ENCODE measurements at regions not wholly inside any gene's neighbourhood (a gene's known extent, or its start where the extent isn't known, plus 50 kb on each side); places are given as distances from the start of the nearest gene placed in this dataset.

DNA sequence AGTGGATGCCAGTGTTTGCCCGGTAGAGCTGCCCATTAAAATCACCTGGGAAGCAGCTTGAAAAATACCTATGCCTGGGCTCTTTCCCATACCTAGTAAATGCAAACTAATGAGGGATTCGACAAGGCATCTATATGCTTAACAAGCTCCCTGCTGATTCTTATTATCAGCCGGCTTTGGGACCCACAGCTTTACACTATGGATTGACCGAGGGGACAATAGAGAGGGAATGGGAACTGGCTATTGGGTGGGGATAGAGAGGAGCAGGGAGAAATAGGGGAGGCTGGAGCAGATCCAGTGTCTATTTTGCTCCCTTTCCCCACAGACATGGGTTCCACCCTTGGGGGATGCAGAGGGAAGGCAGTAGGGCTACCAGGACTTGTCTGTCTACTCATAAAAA lies 103.1 kb upstream of the TEX13D start:
- Histone ChIP-seq H3K36me3 (ENCODE audit: low read depth) (no peaks in the 10 kb centered on the region), H3K4me3 (no peak overlapping the region), H3K79me2 (ENCODE audit: low read depth) (no peaks in the 10 kb centered on the region), H4K20me1 (ENCODE audit: insufficient read depth) (no peaks in the 10 kb centered on the region), H3F3A (ENCODE audit: insufficient read depth, low read depth) (no peaks in the 10 kb centered on the region), H2AFZ (no peak overlapping the region), H3K27me3 (ENCODE audit: insufficient read depth, low read depth) (no peaks in the 10 kb centered on the region), H3K4me1 (replicated peaks; ENCODE audit: insufficient read depth) (no peaks in the 10 kb centered on the region), H3K9me3 (ENCODE audit: insufficient read depth, low read depth) (no peaks in the 10 kb centered on the region), H3K4me2 (no peak overlapping the region), H3K9me2 (ENCODE audit: insufficient read depth) (no peaks in the 10 kb centered on the region), H3K27ac (no peak overlapping the region)
- DNase-seq = no peak
- TF ChIP-seq, protein P1, sequence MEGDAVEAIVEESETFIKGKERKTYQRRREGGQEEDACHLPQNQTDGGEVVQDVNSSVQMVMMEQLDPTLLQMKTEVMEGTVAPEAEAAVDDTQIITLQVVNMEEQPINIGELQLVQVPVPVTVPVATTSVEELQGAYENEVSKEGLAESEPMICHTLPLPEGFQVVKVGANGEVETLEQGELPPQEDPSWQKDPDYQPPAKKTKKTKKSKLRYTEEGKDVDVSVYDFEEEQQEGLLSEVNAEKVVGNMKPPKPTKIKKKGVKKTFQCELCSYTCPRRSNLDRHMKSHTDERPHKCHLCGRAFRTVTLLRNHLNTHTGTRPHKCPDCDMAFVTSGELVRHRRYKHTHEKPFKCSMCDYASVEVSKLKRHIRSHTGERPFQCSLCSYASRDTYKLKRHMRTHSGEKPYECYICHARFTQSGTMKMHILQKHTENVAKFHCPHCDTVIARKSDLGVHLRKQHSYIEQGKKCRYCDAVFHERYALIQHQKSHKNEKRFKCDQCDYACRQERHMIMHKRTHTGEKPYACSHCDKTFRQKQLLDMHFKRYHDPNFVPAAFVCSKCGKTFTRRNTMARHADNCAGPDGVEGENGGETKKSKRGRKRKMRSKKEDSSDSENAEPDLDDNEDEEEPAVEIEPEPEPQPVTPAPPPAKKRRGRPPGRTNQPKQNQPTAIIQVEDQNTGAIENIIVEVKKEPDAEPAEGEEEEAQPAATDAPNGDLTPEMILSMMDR (conservative IDR thresholded peaks at IDR 0.05) = no peak
- TF ChIP-seq EZH2 (IDR thresholded peaks at IDR 0.05; ENCODE audit: low read depth) = no peak
- intact Hi-C loops (cut with micrococcal nuclease; ENCODE audit: unreplicated experiment) = no loop called here
- ChIA-PET CTCF (no interaction called here), POLR2A (ENCODE audit: unreplicated experiment) (no interaction called here)
- BruUV-seq (replicated peaks) = no TSS peak

DNA sequence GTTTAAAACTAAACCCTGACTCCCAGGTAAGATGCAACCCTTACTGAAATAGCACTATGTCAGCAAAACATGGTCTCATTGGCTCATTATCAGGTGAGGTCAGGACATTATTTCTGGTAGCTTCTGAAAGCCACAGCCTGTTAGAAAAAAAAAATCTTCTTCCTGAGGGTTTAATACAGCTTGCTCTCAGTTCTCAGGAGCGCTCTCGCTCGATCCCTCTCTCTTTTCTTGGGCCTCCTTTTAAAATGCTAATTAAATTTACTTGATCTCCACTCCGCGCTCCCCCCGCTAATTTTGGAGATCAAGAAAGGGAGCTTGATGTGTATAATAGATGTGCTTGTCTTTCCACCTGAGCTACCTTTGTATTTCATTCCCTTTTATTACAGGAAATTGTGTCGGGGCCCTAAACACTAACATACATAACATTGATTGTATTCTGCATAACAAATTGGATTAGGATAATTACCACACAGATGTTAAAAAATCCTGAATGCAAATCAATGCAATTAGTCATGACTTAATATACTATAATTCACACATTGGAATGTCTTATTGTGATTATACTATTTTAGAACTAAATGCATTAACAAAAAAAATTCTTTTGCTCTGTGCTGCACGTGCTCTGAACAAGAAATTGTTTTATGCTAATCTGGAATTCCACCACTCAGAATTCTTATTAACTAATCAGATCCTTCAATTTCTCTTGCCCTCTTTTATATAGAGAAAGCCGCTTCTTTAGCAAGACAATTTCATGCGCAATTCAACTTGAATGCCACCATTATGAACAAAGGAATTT lies 101.6 kb upstream of the TEX13D start:
- Histone ChIP-seq H3K9me2 (ENCODE audit: insufficient read depth) (no peaks in the 10 kb centered on the region), H3K4me2 (no peak overlapping the region), H4K20me1 (ENCODE audit: insufficient read depth) (no peaks in the 10 kb centered on the region), H3K4me3 (no peak overlapping the region), H3K36me3 (ENCODE audit: low read depth) (no peaks in the 10 kb centered on the region), H3K9me3 (ENCODE audit: insufficient read depth, low read depth) (no peaks in the 10 kb centered on the region), H3K79me2 (ENCODE audit: low read depth) (no peaks in the 10 kb centered on the region), H3F3A (ENCODE audit: insufficient read depth, low read depth) (no peaks in the 10 kb centered on the region), H2AFZ (no peak overlapping the region), H3K27ac (no peak overlapping the region), H3K4me1 (replicated peaks; ENCODE audit: insufficient read depth) (no peaks in the 10 kb centered on the region), H3K27me3 (ENCODE audit: insufficient read depth, low read depth) (no peaks in the 10 kb centered on the region)
- no TSS peak for BruUV-seq (replicated peaks)
- CTCF ChIA-PET = no interaction called here
- no peak for DNase-seq
- POLR2A ChIA-PET (ENCODE audit: unreplicated experiment) = no interaction called here
- TF ChIP-seq EZH2 (IDR thresholded peaks at IDR 0.05; ENCODE audit: low read depth) = no peak
- TF ChIP-seq, protein P1 (conservative IDR thresholded peaks at IDR 0.05) = no peak
- intact Hi-C loops (cut with micrococcal nuclease; ENCODE audit: unreplicated experiment) = no loop called here

DNA sequence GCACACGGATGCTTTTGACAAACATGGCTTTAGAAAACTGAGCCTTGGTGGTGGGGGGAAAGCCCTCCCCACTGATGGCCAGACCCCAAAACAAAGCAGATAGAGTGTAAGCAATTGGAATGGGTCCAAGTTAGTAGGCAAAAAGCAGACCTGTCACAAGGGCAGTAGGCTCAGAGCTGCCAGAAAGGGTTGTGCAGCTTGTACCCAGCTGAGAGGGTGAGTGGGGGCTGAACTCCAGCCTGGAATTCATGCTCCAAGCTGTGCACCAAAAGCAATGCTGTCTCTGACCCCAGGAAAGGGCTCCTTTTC lies 101.1 kb upstream of the TEX13D start:
- no peak overlapping the region for H3K27ac ChIP-seq
- no TSS peak for BruUV-seq (replicated peaks)
- intact Hi-C loops (cut with micrococcal nuclease; ENCODE audit: unreplicated experiment) = no loop called here
- no peaks in the 10 kb centered on the region for H3K27me3 ChIP-seq (ENCODE audit: insufficient read depth, low read depth)
- no peaks in the 10 kb centered on the region for H3K9me3 ChIP-seq (ENCODE audit: insufficient read depth, low read depth)
- ChIA-PET POLR2A (ENCODE audit: unreplicated experiment) (no interaction called here), CTCF (no interaction called here)
- H3K79me2 ChIP-seq (ENCODE audit: low read depth) = no peaks in the 10 kb centered on the region
- no peaks in the 10 kb centered on the region for H3K9me2 ChIP-seq (ENCODE audit: insufficient read depth)
- no peak for DNase-seq
- H4K20me1 ChIP-seq (ENCODE audit: insufficient read depth) = no peaks in the 10 kb centered on the region
- H2AFZ ChIP-seq = no peak overlapping the region
- H3K4me3 ChIP-seq = no peak overlapping the region
- H3K4me2 ChIP-seq = no peak overlapping the region
- H3K4me1 ChIP-seq (replicated peaks; ENCODE audit: insufficient read depth) = no peaks in the 10 kb centered on the region
- TF ChIP-seq EZH2 (IDR thresholded peaks at IDR 0.05; ENCODE audit: low read depth) = no peak
- TF ChIP-seq, protein P1 (conservative IDR thresholded peaks at IDR 0.05) = no peak
- H3F3A ChIP-seq (ENCODE audit: insufficient read depth, low read depth) = no peaks in the 10 kb centered on the region
- no peaks in the 10 kb centered on the region for H3K36me3 ChIP-seq (ENCODE audit: low read depth)

Measured in PC-9 (cell line).